Central memory CD4-positive, alpha-beta T cell (primary cell): ENCODE measurements at regions not wholly inside any gene's neighbourhood (a gene's known extent, or its start where the extent isn't known, plus 50 kb on each side); places are given as distances from the start of the nearest gene placed in this dataset.

Source experiments
- DNase-seq: peaks from one replicate; pipeline ENCODE4 v3.0.0; 2022

DNA sequence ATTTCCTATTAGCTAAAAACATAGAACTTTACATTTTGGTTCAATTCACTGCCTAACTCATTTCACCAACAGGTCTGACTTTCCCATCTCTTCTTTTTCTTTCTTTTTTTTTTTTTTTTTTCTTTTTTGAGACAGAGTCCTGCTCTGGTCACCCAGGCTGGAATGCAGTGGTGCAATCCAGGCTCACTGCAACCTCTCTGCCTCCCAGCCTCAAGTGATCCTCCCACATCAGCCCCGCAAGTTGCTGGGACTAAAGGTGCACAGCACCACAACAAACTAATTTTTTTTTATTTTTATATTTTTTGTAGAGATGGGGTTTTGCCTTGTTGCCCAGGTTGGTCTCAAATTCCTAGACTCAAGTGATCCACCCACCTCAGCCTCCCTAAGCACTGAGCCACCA lies 57.8 kb upstream of the HNRNPA3 start:
- DNase-seq: no peak

- no peak for DNase-seq
Measured at GRCh38 chr2:177155631-177156030, 57.0 kb upstream of the HNRNPA3 start.

DNA sequence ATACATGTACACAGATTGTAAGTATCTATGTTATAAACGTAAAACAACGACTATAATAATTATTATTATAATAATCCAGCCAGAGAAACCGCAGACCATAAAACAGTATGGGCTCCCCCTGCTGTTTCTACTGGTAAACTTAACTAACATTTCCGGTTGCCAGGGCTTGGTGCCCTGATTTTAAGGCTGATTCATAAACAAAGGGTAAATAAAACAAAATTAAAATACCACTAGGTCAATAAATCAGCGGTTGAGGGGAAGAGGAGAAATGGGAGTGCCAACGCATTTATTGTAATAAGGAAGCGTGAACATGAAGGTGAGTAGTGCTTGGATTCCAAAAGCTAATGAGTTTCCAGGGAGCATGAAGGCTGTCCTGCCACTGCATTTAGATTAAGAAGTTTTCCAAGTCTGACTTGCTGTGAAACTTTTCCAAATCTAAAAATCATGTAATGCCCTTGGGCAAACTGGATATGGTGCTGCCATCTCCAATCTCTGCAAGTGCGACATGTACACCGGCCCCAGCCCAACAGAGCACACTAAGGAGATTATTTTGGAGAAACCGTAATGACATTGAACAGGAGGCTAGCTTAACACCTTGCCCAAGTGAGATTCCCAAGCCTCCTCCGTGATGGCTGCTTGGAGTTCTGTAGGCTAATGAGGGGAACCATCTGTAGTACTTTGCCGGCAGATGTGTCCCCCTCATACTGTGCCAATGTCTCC lies 50.7 kb upstream of the HNRNPA3 start:
- peak; percentile 17 for DNase-seq
